Prostate gland (tissue), 2 donors: ENCODE measurements at regions not wholly inside any gene's neighbourhood (a gene's known extent, or its start where the extent isn't known, plus 50 kb on each side); places are given as distances from the start of the nearest gene placed in this dataset.
A peak's percentile ranks its signal among the peaks of the same experiment; 100 is the strongest.

Experiments
- DNase-seq: peaks from one replicate; pipeline ENCODE4 v3.0.0-alpha.2; 2019; ENCODE audit warnings: low spot score
- H3K27ac ChIP-seq, 2 donors: fragments of 200-600 bp; sonication (generic); 2 replicates each; pipeline ENCODE4 v1.5.1; 2017 to 2019
- H3K27me3 ChIP-seq: fragments of 200-600 bp; sonication (generic); replicated peaks from 2 replicates; pipeline ENCODE4 v1.5.1; 2019; ENCODE audit not compliant: insufficient read depth
- H3K36me3 ChIP-seq, 2 donors: fragments of 200-600 bp; sonication (generic); 1 replicate in 1 of 2; 2 replicates in 1 of 2; pipeline versions ENCODE4 v1.5.1 to v1.8.1; 2017 to 2019
- H3K4me1 ChIP-seq: fragments of 200-600 bp; sonication (generic); replicated peaks from 2 replicates; pipeline ENCODE4 v1.5.1; 2019
- H3K4me3 ChIP-seq, 2 donors: fragments of 200-600 bp; sonication (generic); 2 replicates each; pipeline ENCODE4 v1.5.1; 2017 to 2019
- H3K9me3 ChIP-seq: fragments of 200-600 bp; sonication (generic); 2 replicates; pipeline ENCODE4 v1.5.1; 2017
- POLR2A ChIP-seq: fragments of 450-650 bp; IDR thresholded peaks from one replicate; pipeline ENCODE4 v1.6.1; 2016; ENCODE audit warnings: antibody characterized with exemption, mild to moderate bottlenecking
- POLR2AphosphoS5 ChIP-seq: sonication (generic); formaldehyde crosslinking; IDR thresholded peaks from one replicate; pipeline ENCODE4 v1.6.1; 2017; ENCODE audit warnings: antibody characterized with exemption
- WGBS: methylation state at CpG from one replicate; pipeline ENCODE4 v1.1.5; 2018; 5-methylcytosine and 5-hydroxymethylcytosine counted together
- intact Hi-C: fragments of 100-400 bp; cut with DNase I; formaldehyde crosslinking; loops from one replicate; pipeline ENCODE4 v1.14.2; 2022
- small RNA-seq, 2 donors: library from RNA; depleted of rRNA; stranded (forward); fragments of <200 nt; gene quantifications; one replicate each; pipeline ENCODE3, GENCODE V24; 2016
- TF ChIP-seq, protein P1 (sequence below), 4 experiments: fragments of 200-600 bp in 2 of 4; fragments of 450-650 bp in 2 of 4; sonication (generic) in 2 of 4; IDR thresholded peaks; 1 replicate in 3 of 4; 2 replicates in 1 of 4; pipeline ENCODE4 v1.5.1; 2016 to 2019; ENCODE audit warnings: antibody characterized with exemption in 4 of 4, mild to moderate bottlenecking in 2 of 4, moderate library complexity in 2 of 4

DNA sequence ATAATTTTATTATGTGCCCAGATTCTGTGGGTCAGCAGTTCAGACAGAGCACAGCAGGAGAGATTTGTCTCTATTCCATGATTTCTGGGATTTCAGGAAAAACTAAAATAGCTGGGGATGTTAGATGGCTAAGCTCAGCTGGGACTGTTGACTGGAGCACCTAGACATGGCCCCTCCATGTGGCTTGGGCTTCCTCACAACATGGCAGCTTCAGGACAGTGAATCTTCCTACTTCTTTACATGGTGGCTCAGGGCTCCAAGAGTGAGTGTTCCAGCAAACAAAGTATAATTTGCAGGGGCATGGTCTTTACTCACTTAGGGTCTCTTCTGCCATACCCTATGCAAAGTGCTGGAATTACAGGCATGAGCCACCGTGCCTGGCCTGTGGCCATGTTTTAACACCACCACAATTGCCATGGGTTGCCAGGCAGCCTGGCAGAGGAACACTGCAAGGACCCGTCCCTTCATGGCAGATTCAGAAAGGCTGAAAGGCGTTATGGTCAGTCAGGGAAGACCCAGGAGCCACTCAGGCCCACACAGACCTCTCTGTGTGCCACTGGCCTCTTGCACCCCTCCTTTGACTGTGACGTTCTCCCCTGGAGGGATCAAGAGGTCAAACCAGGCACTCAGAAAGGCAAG is 50.8 kb upstream of the ZMIZ1 start:
- H3K9me3 ChIP-seq, result no peaks in the 10 kb centered on the region
- no peak overlapping the region for H3K27ac ChIP-seq
- H3K4me3 ChIP-seq, result no peak overlapping the region
- DNase-seq, result no peak
- TF ChIP-seq POLR2AphosphoS5 (no peak), POLR2A (no peak)
- TF ChIP-seq, protein P1, sequence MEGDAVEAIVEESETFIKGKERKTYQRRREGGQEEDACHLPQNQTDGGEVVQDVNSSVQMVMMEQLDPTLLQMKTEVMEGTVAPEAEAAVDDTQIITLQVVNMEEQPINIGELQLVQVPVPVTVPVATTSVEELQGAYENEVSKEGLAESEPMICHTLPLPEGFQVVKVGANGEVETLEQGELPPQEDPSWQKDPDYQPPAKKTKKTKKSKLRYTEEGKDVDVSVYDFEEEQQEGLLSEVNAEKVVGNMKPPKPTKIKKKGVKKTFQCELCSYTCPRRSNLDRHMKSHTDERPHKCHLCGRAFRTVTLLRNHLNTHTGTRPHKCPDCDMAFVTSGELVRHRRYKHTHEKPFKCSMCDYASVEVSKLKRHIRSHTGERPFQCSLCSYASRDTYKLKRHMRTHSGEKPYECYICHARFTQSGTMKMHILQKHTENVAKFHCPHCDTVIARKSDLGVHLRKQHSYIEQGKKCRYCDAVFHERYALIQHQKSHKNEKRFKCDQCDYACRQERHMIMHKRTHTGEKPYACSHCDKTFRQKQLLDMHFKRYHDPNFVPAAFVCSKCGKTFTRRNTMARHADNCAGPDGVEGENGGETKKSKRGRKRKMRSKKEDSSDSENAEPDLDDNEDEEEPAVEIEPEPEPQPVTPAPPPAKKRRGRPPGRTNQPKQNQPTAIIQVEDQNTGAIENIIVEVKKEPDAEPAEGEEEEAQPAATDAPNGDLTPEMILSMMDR (IDR thresholded peaks at IDR 0.05), result no peak
- 70% methylated on average over 4 of the region's 4 CpGs for WGBS
- H3K27me3 ChIP-seq, result no peaks in the 10 kb centered on the region
- intact Hi-C loops, result no loop called here
- H3K4me1 ChIP-seq, result no peaks in the 10 kb centered on the region
- H3K36me3 ChIP-seq, result no peaks in the 10 kb centered on the region

DNA sequence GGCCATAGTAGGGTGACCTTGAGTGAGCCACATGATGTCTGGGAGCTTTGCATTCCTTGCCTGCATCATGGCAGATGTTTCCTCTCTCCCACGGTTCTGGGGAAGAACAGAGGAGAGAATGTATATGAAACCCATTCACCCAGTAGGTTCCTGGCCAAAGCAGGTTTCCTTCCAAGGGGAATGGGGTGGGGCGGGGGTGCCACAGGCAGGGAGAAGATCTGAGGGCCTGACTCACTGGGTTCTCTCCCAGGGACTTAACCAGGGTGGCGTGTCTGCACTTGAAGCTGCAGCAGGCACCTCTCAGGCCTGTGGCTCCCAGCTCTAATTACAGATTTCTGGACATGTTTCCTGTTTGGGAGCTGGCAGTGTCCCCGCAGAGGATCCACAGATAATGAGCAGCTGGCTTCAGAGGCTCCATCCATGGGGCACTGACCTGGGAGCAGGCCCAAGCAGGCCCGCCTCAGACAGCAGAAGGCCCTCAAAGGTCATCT is 50.2 kb upstream of the ZMIZ1 start:
- H3K4me3 ChIP-seq, result no peak overlapping the region
- peak; percentile 68 for DNase-seq
- 54% methylated on average over 5 of the region's 5 CpGs for WGBS
- no peaks in the 10 kb centered on the region for H3K9me3 ChIP-seq
- no peaks in the 10 kb centered on the region for H3K4me1 ChIP-seq
- TF ChIP-seq, protein P1 (IDR thresholded peaks at IDR 0.05), result no peak
- TF ChIP-seq POLR2AphosphoS5, result peak; percentile 39
- TF ChIP-seq POLR2A, result no peak
- no peak overlapping the region for H3K27ac ChIP-seq
- intact Hi-C loops, result no loop called here
- no peaks in the 10 kb centered on the region for H3K36me3 ChIP-seq
- no peaks in the 10 kb centered on the region for H3K27me3 ChIP-seq

Small RNA genes in the stretch of these regions (small RNA-seq; reads per million reads assigned to genes)
- 0 reads per million in 2 donors for gene RF00056
